ENCODE measurements at regions not wholly inside any gene's neighbourhood (a gene's known extent, or its start where the extent isn't known, plus 50 kb on each side); places are given as distances from the start of the nearest gene placed in this dataset.

- TF ChIP-seq TAF1 (IDR thresholded peaks at IDR 0.05; ENCODE audit: borderline replicate concordance, low read depth, low read length) (no peak), POLR2AphosphoS5 (IDR thresholded peaks at IDR 0.05; ENCODE audit: low read depth, low read length) (no peak), POLR2A (IDR thresholded peaks at IDR 0.05; ENCODE audit: low read depth, low read length) (no peak)
- DNase-seq (ENCODE audit: insufficient read length) (no peak), FAIRE-seq (peak; percentile 33)
Observed at GRCh38 chr3:189508784-189509501, 122.2 kb upstream of the TP63 start.

GRCh38 chr3:189512039-189512438 is 119.2 kb upstream of the TP63 start:
- TF ChIP-seq POLR2A (IDR thresholded peaks at IDR 0.05; ENCODE audit: low read depth, low read length): no peak
- no peak for TF ChIP-seq TAF1 (IDR thresholded peaks at IDR 0.05; ENCODE audit: borderline replicate concordance, low read depth, low read length)
- no peak for TF ChIP-seq POLR2AphosphoS5 (IDR thresholded peaks at IDR 0.05; ENCODE audit: low read depth, low read length)
- FAIRE-seq (peak; percentile 89), DNase-seq (ENCODE audit: insufficient read length) (no peak)

GRCh38 chr3:189512821-189513220 is 118.4 kb upstream of the TP63 start:
- FAIRE-seq: no peak
- DNase-seq (ENCODE audit: insufficient read length): no peak
- TF ChIP-seq POLR2A (IDR thresholded peaks at IDR 0.05; ENCODE audit: low read depth, low read length): no peak
- TF ChIP-seq TAF1 (IDR thresholded peaks at IDR 0.05; ENCODE audit: borderline replicate concordance, low read depth, low read length): no peak
- TF ChIP-seq POLR2AphosphoS5 (IDR thresholded peaks at IDR 0.05; ENCODE audit: low read depth, low read length): no peak

GRCh38 chr3:189513281-189514117 is 117.7 kb upstream of the TP63 start:
- no peak for TF ChIP-seq TAF1 (IDR thresholded peaks at IDR 0.05; ENCODE audit: borderline replicate concordance, low read depth, low read length)

GRCh38 chr3:189516039-189516438 is 115.2 kb upstream of the TP63 start:
- TF ChIP-seq POLR2A (IDR thresholded peaks at IDR 0.05; ENCODE audit: low read depth, low read length) (no peak), TAF1 (IDR thresholded peaks at IDR 0.05; ENCODE audit: borderline replicate concordance, low read depth, low read length) (no peak), POLR2AphosphoS5 (IDR thresholded peaks at IDR 0.05; ENCODE audit: low read depth, low read length) (no peak)
- DNase-seq (ENCODE audit: insufficient read length) (no peak), FAIRE-seq (peak; percentile 33)

More at GRCh38 chr3:189513281-189514117, 117.7 kb upstream of the TP63 start:
- FAIRE-seq: peak; percentile 54
- DNase-seq (ENCODE audit: insufficient read length): no peak

GRCh38 chr3:189517981-189518380 is 113.2 kb upstream of the TP63 start:
- no peak for FAIRE-seq
- no peak for DNase-seq (ENCODE audit: insufficient read length)
- TF ChIP-seq POLR2A (IDR thresholded peaks at IDR 0.05; ENCODE audit: low read depth, low read length): no peak
- no peak for TF ChIP-seq POLR2AphosphoS5 (IDR thresholded peaks at IDR 0.05; ENCODE audit: low read depth, low read length)
- TF ChIP-seq TAF1 (IDR thresholded peaks at IDR 0.05; ENCODE audit: borderline replicate concordance, low read depth, low read length): no peak

GRCh38 chr3:189519458-189519857 is 111.7 kb upstream of the TP63 start:
- TF ChIP-seq POLR2A (IDR thresholded peaks at IDR 0.05; ENCODE audit: low read depth, low read length) (no peak), POLR2AphosphoS5 (IDR thresholded peaks at IDR 0.05; ENCODE audit: low read depth, low read length) (no peak), TAF1 (IDR thresholded peaks at IDR 0.05; ENCODE audit: borderline replicate concordance, low read depth, low read length) (no peak)
- FAIRE-seq: no peak
- DNase-seq (ENCODE audit: insufficient read length): no peak

GRCh38 chr3:189529468-189529867 is 101.7 kb upstream of the TP63 start:
- FAIRE-seq (peak; percentile 74), DNase-seq (ENCODE audit: insufficient read length) (no peak)
- TF ChIP-seq POLR2A (IDR thresholded peaks at IDR 0.05; ENCODE audit: low read depth, low read length) (no peak), POLR2AphosphoS5 (IDR thresholded peaks at IDR 0.05; ENCODE audit: low read depth, low read length) (no peak), TAF1 (IDR thresholded peaks at IDR 0.05; ENCODE audit: borderline replicate concordance, low read depth, low read length) (no peak)

- DNase-seq (ENCODE audit: insufficient read length) (no peak), FAIRE-seq (no peak)
- no peak for TF ChIP-seq POLR2A (IDR thresholded peaks at IDR 0.05; ENCODE audit: low read depth, low read length)
- TF ChIP-seq POLR2AphosphoS5 (IDR thresholded peaks at IDR 0.05; ENCODE audit: low read depth, low read length): no peak
- no peak for TF ChIP-seq TAF1 (IDR thresholded peaks at IDR 0.05; ENCODE audit: borderline replicate concordance, low read depth, low read length)
Observed at GRCh38 chr3:189529889-189530471, 101.2 kb upstream of the TP63 start.

GRCh38 chr3:189530822-189531221 is 100.4 kb upstream of the TP63 start:
- DNase-seq (ENCODE audit: insufficient read length) (no peak), FAIRE-seq (no peak)
- TF ChIP-seq POLR2AphosphoS5 (IDR thresholded peaks at IDR 0.05; ENCODE audit: low read depth, low read length) (no peak), POLR2A (IDR thresholded peaks at IDR 0.05; ENCODE audit: low read depth, low read length) (no peak), TAF1 (IDR thresholded peaks at IDR 0.05; ENCODE audit: borderline replicate concordance, low read depth, low read length) (no peak)

GRCh38 chr3:189531271-189531670 is 99.9 kb upstream of the TP63 start:
- FAIRE-seq: no peak
- TF ChIP-seq POLR2AphosphoS5 (IDR thresholded peaks at IDR 0.05; ENCODE audit: low read depth, low read length) (no peak), TAF1 (IDR thresholded peaks at IDR 0.05; ENCODE audit: borderline replicate concordance, low read depth, low read length) (no peak), POLR2A (IDR thresholded peaks at IDR 0.05; ENCODE audit: low read depth, low read length) (no peak)
- DNase-seq (ENCODE audit: insufficient read length): no peak

Measured in GM12892 (cell line).